Keratinocyte (primary cell): ENCODE measurements at regions not wholly inside any gene's neighbourhood (a gene's known extent, or its start where the extent isn't known, plus 50 kb on each side); places are given as distances from the start of the nearest gene placed in this dataset.
"Not testable (repeated sequence)": the region's sequence is repeated elsewhere in the genome, so short reads cannot be mapped to it uniquely, and the experiment has no call there.

ENCODE experiments used
- DNase-seq: peaks from one replicate; pipeline ENCODE4 v3.0.0-alpha.2; 2011; ENCODE audit warnings: low read depth, missing footprints, low spot score
- FAIRE-seq: peaks from 2 replicates; lab custom pipeline; 2011; peaks lifted over from hg19 to GRCh38; lab: Jason Lieb, UNC
- H2AFZ ChIP-seq: 2 replicates; pipeline ENCODE4 v1.6.0; 2012; ENCODE audit warnings: low read length, control low read depth, inconsistent platforms; ENCODE audit not compliant: control insufficient read depth
- H3K27ac ChIP-seq: 2 replicates; pipeline ENCODE4 v1.5.1; 2011; ENCODE audit warnings: low read length; ENCODE audit not compliant: control insufficient read depth, insufficient read depth
- H3K27me3 ChIP-seq: 3 replicates; pipeline ENCODE4 v1.6.0; 2011; ENCODE audit warnings: low read length; ENCODE audit not compliant: control insufficient read depth, insufficient read depth; ENCODE audit errors: extremely low read depth
- H3K36me3 ChIP-seq, 2 experiments: 2 replicates in 1 of 2; 3 replicates in 1 of 2; pipeline ENCODE4 v1.5.1; 2011; ENCODE audit warnings: low read length in 2 of 2, mild to moderate bottlenecking in 1 of 2; ENCODE audit not compliant: control insufficient read depth in 2 of 2, insufficient read depth in 2 of 2; ENCODE audit errors: extremely low read depth in 1 of 2
- H3K4me1 ChIP-seq: 3 replicates; pipeline ENCODE4 v1.5.1; 2011; ENCODE audit warnings: low read length; ENCODE audit not compliant: control insufficient read depth, insufficient read depth; ENCODE audit errors: extremely low read depth
- H3K4me2 ChIP-seq: 3 replicates; pipeline ENCODE4 v1.6.0; 2011; ENCODE audit warnings: low read depth, low read length; ENCODE audit not compliant: control insufficient read depth, insufficient read depth; ENCODE audit errors: extremely low read depth
- H3K4me3 ChIP-seq, 3 experiments: fragments of 200-600 bp in 1 of 3; sonication (generic) in 1 of 3; 2 replicates in 2 of 3; 3 replicates in 1 of 3; pipeline ENCODE4 v1.5.1; 2011 to 2016; ENCODE audit warnings: low read length in 3 of 3, mild to moderate bottlenecking in 3 of 3, control low read depth in 2 of 3, inconsistent platforms in 1 of 3, low read depth in 1 of 3, mixed read lengths in 1 of 3, mixed run types in 1 of 3, moderate library complexity in 1 of 3; ENCODE audit not compliant: control insufficient read depth in 2 of 3, insufficient read depth in 2 of 3; ENCODE audit errors: extremely low read depth in 1 of 3
- H3K79me2 ChIP-seq: 2 replicates; pipeline ENCODE4 v1.6.0; 2012; ENCODE audit warnings: low read length; ENCODE audit not compliant: control insufficient read depth, insufficient read depth
- H3K9ac ChIP-seq: 3 replicates; pipeline ENCODE4 v1.6.0; 2011; ENCODE audit warnings: low read length; ENCODE audit not compliant: control insufficient read depth, insufficient read depth; ENCODE audit errors: extremely low read depth
- H3K9me1 ChIP-seq: 3 replicates; pipeline ENCODE4 v1.6.0; 2011; ENCODE audit warnings: low read length; ENCODE audit not compliant: control insufficient read depth, insufficient read depth; ENCODE audit errors: extremely low read depth
- H3K9me3 ChIP-seq: 2 replicates; pipeline ENCODE4 v1.5.1; 2012; ENCODE audit warnings: low read depth, low read length; ENCODE audit not compliant: control insufficient read depth
- H4K20me1 ChIP-seq: 3 replicates; pipeline ENCODE4 v1.6.0; 2011; ENCODE audit warnings: low read length; ENCODE audit not compliant: control insufficient read depth, insufficient read depth; ENCODE audit errors: extremely low read depth
- EZH2 ChIP-seq: IDR thresholded peaks from one replicate; pipeline ENCODE4 v1.6.1; 2012; ENCODE audit warnings: inconsistent platforms, mild to moderate bottlenecking, low read length, moderate library complexity
- dilution Hi-C: fragments of 300-500 bp; cut with MboI; formaldehyde crosslinking; loops from one replicate; pipeline ENCODE4 v1.7.0; 2020; ENCODE audit warnings: low sequenced_read_pairs; ENCODE audit not compliant: extremely low pct_ligation_motif_present
- TF ChIP-seq, protein P1 (sequence below), 3 experiments: IDR thresholded peaks in 1 of 3; conservative IDR thresholded peaks in 1 of 3; optimal IDR thresholded peaks in 1 of 3; 2 replicates in 2 of 3; 3 replicates in 1 of 3; pipeline versions ENCODE3 to v1.5.1; 2011; ENCODE audit warnings: low read length in 3 of 3, mild to moderate bottlenecking in 3 of 3, moderate library complexity in 2 of 3, control low read depth in 1 of 3, inconsistent platforms in 1 of 3; ENCODE audit not compliant: insufficient read depth in 2 of 3; ENCODE audit errors: extremely low read depth in 1 of 3

DNA sequence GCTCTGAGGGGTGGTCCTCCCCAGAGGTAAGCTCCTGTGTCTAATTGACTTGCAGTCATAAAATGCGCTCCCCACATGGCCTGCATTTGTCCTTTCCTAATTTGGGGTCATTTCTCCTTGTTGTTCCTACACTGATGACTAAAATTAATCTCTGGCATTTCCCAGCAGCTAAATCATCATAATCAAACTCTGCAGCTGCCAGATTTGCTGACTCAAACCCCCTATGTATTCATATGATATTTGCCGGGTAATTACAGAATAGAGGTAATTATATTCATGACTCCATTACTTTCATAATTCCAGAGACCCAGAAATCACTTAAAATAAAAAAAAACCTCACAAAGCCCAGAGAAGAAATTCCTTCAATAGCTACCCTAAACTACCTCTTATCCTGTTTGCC, 331.4 kb upstream of the KLHL29 start:
- no peak overlapping the region for H3K4me2 ChIP-seq
- no peak for FAIRE-seq
- H3K9me3 ChIP-seq: no peaks in the 10 kb centered on the region

GRCh38 chr2:23055251-23055650, 329.7 kb upstream of the KLHL29 start:
- dilution Hi-C loops: no loop called here
- H3K4me1 ChIP-seq: no peaks in the 10 kb centered on the region
- no peaks in the 10 kb centered on the region for H3K9me3 ChIP-seq
- DNase-seq (no peak), FAIRE-seq (no peak)
- TF ChIP-seq, protein P1, sequence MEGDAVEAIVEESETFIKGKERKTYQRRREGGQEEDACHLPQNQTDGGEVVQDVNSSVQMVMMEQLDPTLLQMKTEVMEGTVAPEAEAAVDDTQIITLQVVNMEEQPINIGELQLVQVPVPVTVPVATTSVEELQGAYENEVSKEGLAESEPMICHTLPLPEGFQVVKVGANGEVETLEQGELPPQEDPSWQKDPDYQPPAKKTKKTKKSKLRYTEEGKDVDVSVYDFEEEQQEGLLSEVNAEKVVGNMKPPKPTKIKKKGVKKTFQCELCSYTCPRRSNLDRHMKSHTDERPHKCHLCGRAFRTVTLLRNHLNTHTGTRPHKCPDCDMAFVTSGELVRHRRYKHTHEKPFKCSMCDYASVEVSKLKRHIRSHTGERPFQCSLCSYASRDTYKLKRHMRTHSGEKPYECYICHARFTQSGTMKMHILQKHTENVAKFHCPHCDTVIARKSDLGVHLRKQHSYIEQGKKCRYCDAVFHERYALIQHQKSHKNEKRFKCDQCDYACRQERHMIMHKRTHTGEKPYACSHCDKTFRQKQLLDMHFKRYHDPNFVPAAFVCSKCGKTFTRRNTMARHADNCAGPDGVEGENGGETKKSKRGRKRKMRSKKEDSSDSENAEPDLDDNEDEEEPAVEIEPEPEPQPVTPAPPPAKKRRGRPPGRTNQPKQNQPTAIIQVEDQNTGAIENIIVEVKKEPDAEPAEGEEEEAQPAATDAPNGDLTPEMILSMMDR (optimal IDR thresholded peaks at IDR 0.05 in 1 of 3, IDR thresholded peaks at IDR 0.05 in 1 of 3, conservative IDR thresholded peaks at IDR 0.05 in 1 of 3; ENCODE audit: extremely low read depth in 1 of 3, insufficient read depth in 2 of 3, low read length in 3 of 3): no peak
- TF ChIP-seq EZH2: no peak
- no peaks in the 10 kb centered on the region for H3K9me1 ChIP-seq
- H4K20me1 ChIP-seq: no peaks in the 10 kb centered on the region
- H3K79me2 ChIP-seq: no peaks in the 10 kb centered on the region
- no peak overlapping the region for H3K27ac ChIP-seq
- no peak overlapping the region for H2AFZ ChIP-seq
- no peaks in the 10 kb centered on the region for H3K36me3 ChIP-seq
- no peak overlapping the region for H3K9ac ChIP-seq
- H3K4me3 ChIP-seq: no peak overlapping the region
- no peaks in the 10 kb centered on the region for H3K27me3 ChIP-seq
- H3K4me2 ChIP-seq: no peak overlapping the region

More for the DNA sequence above, 331.4 kb upstream of the KLHL29 start:
- Histone ChIP-seq H3K79me2 (no peaks in the 10 kb centered on the region), H3K36me3 (no peaks in the 10 kb centered on the region), H3K4me1 (no peaks in the 10 kb centered on the region), H3K4me3 (no peak overlapping the region), H2AFZ (no peak overlapping the region), H3K9ac (no peak overlapping the region), H3K27me3 (no peaks in the 10 kb centered on the region), H3K27ac (no peak overlapping the region), H3K9me1 (no peaks in the 10 kb centered on the region), H4K20me1 (no peaks in the 10 kb centered on the region)
- no peak for DNase-seq
- dilution Hi-C loops: no loop called here
- TF ChIP-seq, protein P1 (optimal IDR thresholded peaks at IDR 0.05 in 1 of 3, IDR thresholded peaks at IDR 0.05 in 1 of 3, conservative IDR thresholded peaks at IDR 0.05 in 1 of 3; ENCODE audit: extremely low read depth in 1 of 3, insufficient read depth in 2 of 3, low read length in 3 of 3): no peak
- no peak for TF ChIP-seq EZH2

DNA sequence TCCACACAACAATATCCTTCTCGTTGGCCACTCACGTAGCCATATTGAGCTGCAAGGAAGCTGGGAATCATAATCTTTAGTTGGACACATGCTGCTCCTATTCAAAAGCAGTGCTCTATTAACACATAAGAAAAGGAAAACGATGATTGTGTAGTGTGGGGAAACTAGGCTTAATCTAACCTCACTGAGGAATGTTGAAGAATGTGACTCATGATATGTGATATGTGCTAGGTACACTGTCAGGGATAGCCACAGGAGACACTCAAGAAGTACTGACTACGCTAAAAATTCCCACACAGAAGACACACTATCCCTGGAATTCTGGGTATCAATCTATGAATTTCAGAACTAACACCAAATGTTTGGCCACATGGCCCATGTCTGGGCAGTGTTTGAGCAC, 328.1 kb upstream of the KLHL29 start:
- dilution Hi-C loops: not testable (repeated sequence)

More for the DNA sequence above, 328.1 kb upstream of the KLHL29 start:
- not testable (repeated sequence) for H3K27me3 ChIP-seq, H3K9me1 ChIP-seq, H4K20me1 ChIP-seq, H3K4me1 ChIP-seq, H3K4me2 ChIP-seq, FAIRE-seq, H3K9ac ChIP-seq, H3K36me3 ChIP-seq, H2AFZ ChIP-seq, DNase-seq, H3K4me3 ChIP-seq, H3K9me3 ChIP-seq, H3K79me2 ChIP-seq, H3K27ac ChIP-seq
